8988T (cell line): ENCODE measurements at regions not wholly inside any gene's neighbourhood (a gene's known extent, or its start where the extent isn't known, plus 50 kb on each side); places are given as distances from the start of the nearest gene placed in this dataset.

Experiments
- DNase-seq: peaks from one replicate; pipeline ENCODE4 v3.0.0; 2011

- DNase-seq: no peak
Measured at GRCh38 chr13:79803989-79804388, 323.0 kb downstream of the NDFIP2 start.

GRCh38 chr13:79803296-79803695, 322.3 kb downstream of the NDFIP2 start:
- no peak for DNase-seq

- no peak for DNase-seq
Measured at GRCh38 chr13:79802389-79803085, 321.6 kb downstream of the NDFIP2 start.

DNA sequence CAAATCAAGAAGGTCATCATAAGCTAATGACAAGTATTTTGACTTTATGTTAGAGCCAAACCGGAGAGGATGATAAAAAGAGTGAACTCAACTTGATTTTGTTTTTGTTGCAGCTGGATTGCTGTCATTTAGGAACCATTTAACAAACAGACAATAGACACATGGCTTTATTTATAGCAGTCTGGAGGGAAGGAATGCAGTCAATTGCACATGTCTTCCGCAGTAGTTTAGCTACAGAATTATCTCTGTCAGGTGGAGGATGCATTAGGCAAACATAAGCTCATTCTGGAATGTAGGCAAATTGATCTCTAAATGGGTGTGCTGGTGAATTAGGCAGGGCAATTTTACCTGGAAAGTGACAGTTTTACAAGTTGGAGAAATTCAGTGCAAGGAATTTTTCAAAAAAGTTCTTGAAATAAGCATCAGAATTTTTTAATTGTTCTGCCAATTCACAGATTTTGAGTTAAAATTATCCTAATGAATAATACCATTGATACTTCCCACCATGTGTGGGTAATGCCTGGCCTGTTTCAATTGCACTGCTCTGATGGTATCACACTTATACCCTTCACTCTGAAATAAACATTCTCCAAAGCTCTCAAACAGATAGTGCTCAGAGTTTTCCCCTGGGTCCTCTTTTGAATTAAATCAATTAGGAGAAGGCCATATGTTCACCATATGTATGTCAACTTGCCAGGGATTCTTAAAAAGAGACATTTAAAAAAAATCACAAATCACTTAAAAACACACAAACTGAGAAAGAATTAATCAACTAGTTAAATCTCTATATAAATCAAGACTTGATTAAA, 318.3 kb downstream of the NDFIP2 start:
- no peak for DNase-seq

GRCh38 chr13:79796136-79796535, 315.2 kb downstream of the NDFIP2 start:
- DNase-seq: no peak

DNA sequence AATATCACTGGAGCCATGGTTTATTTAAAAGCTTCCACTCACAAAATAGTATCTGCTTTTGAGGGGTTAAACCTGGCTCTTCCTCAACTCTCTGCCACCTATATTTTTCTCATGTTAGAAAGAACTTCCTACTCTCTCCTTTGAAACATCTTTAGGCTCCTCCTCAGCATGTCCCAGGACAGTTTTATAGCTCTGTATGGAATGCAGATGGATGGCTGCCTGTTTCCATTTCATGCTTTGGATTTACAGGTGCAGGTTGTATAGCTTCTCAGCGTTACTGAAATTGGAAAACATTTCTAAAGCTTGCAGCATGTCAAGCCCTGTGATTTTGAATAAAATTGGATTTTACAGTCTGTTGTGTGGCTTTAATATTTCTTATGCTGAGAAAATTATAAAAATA, 314.0 kb downstream of the NDFIP2 start:
- DNase-seq: no peak

DNA sequence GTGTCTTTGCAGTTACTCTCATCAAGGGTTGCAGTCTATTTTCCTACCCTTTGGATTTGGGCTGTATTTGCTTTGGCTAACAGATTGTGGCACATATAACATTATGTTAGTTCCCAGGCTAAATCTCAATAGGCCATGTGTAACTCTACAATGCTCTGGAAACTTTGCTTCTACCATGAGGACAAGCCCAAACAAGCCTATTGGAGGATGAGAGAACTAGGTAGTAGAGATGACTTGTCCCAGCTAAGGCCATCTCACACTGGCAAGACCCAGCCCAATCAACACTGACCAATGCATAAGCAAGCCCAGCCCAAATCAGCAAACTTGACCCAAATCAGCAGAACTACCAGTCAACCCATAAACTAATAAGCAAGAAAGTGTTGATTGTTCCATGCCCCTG, 311.8 kb downstream of the NDFIP2 start:
- no peak for DNase-seq

GRCh38 chr13:79791471-79792042, 310.6 kb downstream of the NDFIP2 start:
- no peak for DNase-seq

GRCh38 chr13:79786176-79786575, 305.2 kb downstream of the NDFIP2 start:
- DNase-seq: no peak

GRCh38 chr13:79782541-79783205, 301.7 kb downstream of the NDFIP2 start:
- no peak for DNase-seq

GRCh38 chr13:79781829-79782540, 301.0 kb downstream of the NDFIP2 start:
- no peak for DNase-seq

- no peak for DNase-seq
Measured at GRCh38 chr13:79780240-79780639, 299.3 kb downstream of the NDFIP2 start.

DNA sequence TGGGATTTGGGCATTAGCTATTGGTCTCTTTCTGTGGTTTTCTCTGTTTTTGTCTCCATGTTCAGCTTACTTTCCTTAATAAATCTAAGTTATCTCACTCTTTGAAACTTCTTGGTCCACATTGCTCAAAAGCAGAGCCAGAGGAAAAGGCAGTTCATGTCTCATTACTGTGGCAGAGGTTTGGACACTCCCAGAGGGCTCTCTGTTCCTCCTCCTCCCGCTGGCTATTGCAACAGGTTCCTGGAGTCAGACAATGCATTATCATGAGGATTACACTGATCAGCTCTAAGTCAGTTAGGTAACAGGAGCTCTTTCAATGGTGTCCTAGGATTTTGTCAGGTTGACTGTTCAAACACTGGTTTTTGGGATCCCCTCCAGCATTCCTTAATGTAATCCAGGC, 298.8 kb downstream of the NDFIP2 start:
- no peak for DNase-seq

GRCh38 chr13:79778741-79779460, 297.9 kb downstream of the NDFIP2 start:
- DNase-seq: no peak

DNA sequence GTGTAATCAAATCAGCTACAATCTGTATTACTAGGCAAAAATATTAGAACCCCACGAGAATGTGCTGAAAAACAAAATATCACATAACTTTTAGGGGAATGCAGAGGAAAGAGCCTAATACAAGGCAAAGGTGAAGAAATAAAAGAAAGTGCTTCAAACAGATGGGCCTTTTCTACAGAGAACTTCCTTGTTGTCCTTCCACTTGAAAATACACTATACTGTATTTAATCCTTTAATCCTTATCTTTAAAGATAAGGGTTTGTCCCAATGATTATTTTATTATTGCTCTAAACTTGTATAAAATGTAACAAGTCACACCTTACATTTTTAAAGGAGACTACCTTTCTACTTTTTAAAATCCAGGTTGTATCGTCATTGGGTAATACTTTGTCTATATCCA, 296.5 kb downstream of the NDFIP2 start:
- DNase-seq: no peak

DNA sequence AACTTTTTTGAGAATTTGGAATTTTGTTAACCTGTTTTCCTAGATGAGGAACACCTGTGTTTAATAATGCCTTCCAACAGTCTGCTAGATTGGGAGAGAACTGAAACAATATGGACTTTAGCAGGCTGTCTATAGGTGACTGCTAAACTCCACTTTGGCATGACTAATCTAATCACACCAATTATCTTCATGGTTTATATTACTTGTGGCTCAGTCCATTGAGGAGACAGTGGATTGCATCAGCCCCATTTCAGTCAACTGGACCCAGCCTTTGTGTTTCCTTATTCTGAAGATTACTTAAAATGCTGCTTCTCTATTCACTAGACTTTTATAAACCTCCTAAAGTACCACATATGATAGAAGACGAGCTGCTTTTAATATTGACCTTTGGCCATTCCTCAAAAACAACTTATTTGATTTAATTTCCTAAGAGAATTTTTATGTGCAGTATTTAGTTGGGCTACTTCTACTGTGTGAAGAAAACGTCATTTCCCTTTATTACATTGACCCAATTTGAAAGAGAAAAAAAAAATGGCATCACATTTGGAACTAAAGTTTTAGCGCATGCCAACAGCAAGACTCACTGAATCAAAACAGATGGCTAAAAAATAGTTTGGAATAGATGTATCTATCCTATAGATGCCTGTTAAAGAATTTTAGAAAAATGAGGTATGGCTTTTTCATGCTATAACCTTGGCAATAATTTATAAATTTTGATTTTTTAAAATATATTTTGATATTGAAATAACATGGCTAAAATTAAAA, 295.8 kb downstream of the NDFIP2 start:
- DNase-seq: no peak

DNA sequence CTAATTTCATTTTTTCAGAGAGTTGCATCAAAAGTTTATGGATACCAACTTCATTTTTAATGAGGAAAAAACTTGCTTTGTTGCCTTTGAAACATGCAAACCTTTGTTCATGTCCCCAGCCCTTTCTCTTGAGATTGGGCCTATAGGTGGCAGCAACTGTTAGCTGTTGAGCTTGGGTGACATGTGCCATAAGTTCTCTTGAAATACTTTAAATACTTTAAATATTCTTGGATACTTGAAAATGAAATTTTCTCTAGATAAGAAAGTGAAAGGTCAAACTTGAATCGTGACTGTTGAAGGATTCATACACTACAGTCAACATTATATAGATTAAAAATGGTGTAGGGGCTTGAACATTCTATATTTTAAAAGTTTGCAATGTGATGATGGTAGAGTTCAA, 294.9 kb downstream of the NDFIP2 start:
- DNase-seq: no peak

GRCh38 chr13:79772811-79773210, 291.9 kb downstream of the NDFIP2 start:
- DNase-seq: no peak

- no peak for DNase-seq
Measured at GRCh38 chr13:79771493-79771892, 290.5 kb downstream of the NDFIP2 start.

- DNase-seq: no peak
Measured at GRCh38 chr13:79770056-79770455, 289.1 kb downstream of the NDFIP2 start.

GRCh38 chr13:79767126-79767525, 286.2 kb downstream of the NDFIP2 start:
- no peak for DNase-seq
